T-cell (primary cell): ENCODE measurements at regions not wholly inside any gene's neighbourhood (a gene's known extent, or its start where the extent isn't known, plus 50 kb on each side); places are given as distances from the start of the nearest gene placed in this dataset.

Experiments
- ATAC-seq, 4 experiments: fragments of 200-7000 bp in 3 of 4; fragments of 150-1000 bp in 1 of 4; cut with Tn5 transposase; replicated peaks in 1 of 4; 1 replicate in 3 of 4; 2 replicates in 1 of 4; pipeline ENCODE4 v1.10.0; 2021; ENCODE audit warnings: moderate library complexity in 3 of 4, mild to moderate bottlenecking in 2 of 4, moderate number of reproducible peaks in 1 of 4
- CTCF ChIA-PET, 2 donors: fragments of 300-600 bp; sonication (Branson Sonifier 250); formaldehyde crosslinking; loops; one replicate each; lab custom pipeline; 2022; ENCODE audit warnings: antibody characterized with exemption in 2 of 2; lab: Charles Lee
- POLR2A ChIA-PET, 2 donors: fragments of 300-600 bp; sonication (Branson Sonifier 250); formaldehyde crosslinking; loops; one replicate each; lab custom pipeline; 2022; ENCODE audit warnings: antibody characterized with exemption in 2 of 2; lab: Charles Lee
- DNase-seq, 35 experiments: peaks; one replicate each; pipeline versions ENCODE4 v3.0.0 to v3.0.0-alpha.2; 2013 to 2023
- H3K27ac ChIP-seq: one replicate; pipeline ENCODE4 v1.5.1; 2013; ENCODE audit warnings: low read length
- H3K27me3 ChIP-seq, 2 experiments: replicated peaks in 1 of 2; 1 replicate in 1 of 2; 2 replicates in 1 of 2; pipeline versions ENCODE4 v1.6.1 to v1.7.0; 2013; ENCODE audit warnings: low read length in 1 of 2, mixed read lengths in 1 of 2; ENCODE audit not compliant: control insufficient read depth in 2 of 2, insufficient read depth in 2 of 2; ENCODE audit errors: extremely low read depth in 1 of 2
- H3K36me3 ChIP-seq, 2 donors: 1 replicate in 1 of 2; 2 replicates in 1 of 2; pipeline versions ENCODE4 v1.6.1 to v1.7.0; 2013; ENCODE audit warnings: low read length in 1 of 2; ENCODE audit not compliant: control insufficient read depth in 2 of 2, insufficient read depth in 1 of 2; ENCODE audit errors: extremely low read depth in 1 of 2
- H3K4me1 ChIP-seq, 2 experiments: 1 replicate in 1 of 2; 2 replicates in 1 of 2; pipeline versions ENCODE4 v1.6.1 to v1.7.0; 2013; ENCODE audit warnings: low read length in 2 of 2, mixed read lengths in 1 of 2; ENCODE audit not compliant: insufficient read depth in 2 of 2, control insufficient read depth in 1 of 2; ENCODE audit errors: extremely low read depth in 1 of 2
- H3K4me3 ChIP-seq, 2 donors: 1 replicate in 1 of 2; 2 replicates in 1 of 2; pipeline versions ENCODE4 v1.5.1 to v1.7.0; 2013; ENCODE audit warnings: mild to moderate bottlenecking in 2 of 2, low read length in 1 of 2, moderate library complexity in 1 of 2; ENCODE audit not compliant: control insufficient read depth in 1 of 2; ENCODE audit errors: extremely low read depth in 1 of 2
- H3K9me3 ChIP-seq: 2 replicates; pipeline ENCODE4 v1.7.0; 2013
- H3K27ac Mint-ChIP-seq, 2 donors: one replicate each; pipeline ENCODE4 v1.8.0; 2020 to 2021; ENCODE audit warnings: mild to moderate bottlenecking in 2 of 2, mixed read lengths in 2 of 2
- H3K27me3 Mint-ChIP-seq, 2 donors: one replicate each; pipeline ENCODE4 v1.8.0; 2021 to 2022; ENCODE audit warnings: mixed read lengths in 2 of 2
- H3K36me3 Mint-ChIP-seq: one replicate; pipeline ENCODE4 v1.8.0; 2021; ENCODE audit warnings: mixed read lengths
- H3K4me1 Mint-ChIP-seq, 3 donors: one replicate each; pipeline ENCODE4 v1.8.0; 2020 to 2022; ENCODE audit warnings: mixed read lengths in 3 of 3, mild to moderate bottlenecking in 1 of 3
- H3K4me3 Mint-ChIP-seq, 3 donors: one replicate each; pipeline ENCODE4 v1.8.0; 2020 to 2022; ENCODE audit warnings: mild to moderate bottlenecking in 3 of 3, mixed read lengths in 3 of 3, moderate library complexity in 3 of 3
- H3K9me3 Mint-ChIP-seq, 3 donors: one replicate each; pipeline ENCODE4 v1.8.0; 2020 to 2022; ENCODE audit warnings: mixed read lengths in 3 of 3
- WGBS: methylation state at CpG from one replicate; pipeline ENCODE4 v1.1.5; 2013; ENCODE audit warnings: missing lambda C conversion rate; ENCODE audit not compliant: insufficient coverage; 5-methylcytosine and 5-hydroxymethylcytosine counted together

DNA sequence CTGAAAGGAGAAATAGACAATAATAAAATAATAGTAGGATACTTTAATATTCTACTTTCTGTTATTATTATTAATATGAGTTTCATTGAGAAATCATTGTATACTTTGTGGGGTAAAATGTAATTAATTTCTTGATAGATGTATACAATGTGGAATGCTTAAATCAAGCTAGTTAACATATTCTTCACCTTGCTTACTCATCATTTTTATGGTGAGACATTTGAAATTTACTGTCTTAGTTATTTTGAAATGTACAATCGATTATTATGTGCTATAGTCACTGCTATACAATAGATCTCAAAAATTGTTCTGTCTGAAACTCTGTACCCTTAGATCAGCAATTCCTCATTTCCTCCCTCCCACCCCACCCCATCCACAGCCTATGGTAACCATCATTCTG is 720.3 kb downstream of the RNF144B start:
- Histone ChIP-seq H3K27me3 (no peaks in the 10 kb centered on the region), H3K4me3 (no peak overlapping the region), H3K36me3 (no peaks in the 10 kb centered on the region), H3K27ac (no peak overlapping the region), H3K4me1 (no peaks in the 10 kb centered on the region), H3K9me3 (no peaks in the 10 kb centered on the region)
- DNase-seq (no peak), ATAC-seq (no peak)
- H3K27me3 Mint-ChIP-seq = no peaks in the 10 kb centered on the region
- ChIA-PET CTCF (no interaction called here), POLR2A (no interaction called here)
- no CpG with 5 or more reads among the region's 1 CpG for WGBS
- H3K27ac Mint-ChIP-seq = no peak overlapping the region
- H3K9me3 Mint-ChIP-seq = peaks cover 19 to 35% (median 29%) of the 10 kb centered on the region in 3 donors
- no peak overlapping the region for H3K4me3 Mint-ChIP-seq
- no peaks in the 10 kb centered on the region for H3K36me3 Mint-ChIP-seq
- no peaks in the 10 kb centered on the region for H3K4me1 Mint-ChIP-seq

DNA sequence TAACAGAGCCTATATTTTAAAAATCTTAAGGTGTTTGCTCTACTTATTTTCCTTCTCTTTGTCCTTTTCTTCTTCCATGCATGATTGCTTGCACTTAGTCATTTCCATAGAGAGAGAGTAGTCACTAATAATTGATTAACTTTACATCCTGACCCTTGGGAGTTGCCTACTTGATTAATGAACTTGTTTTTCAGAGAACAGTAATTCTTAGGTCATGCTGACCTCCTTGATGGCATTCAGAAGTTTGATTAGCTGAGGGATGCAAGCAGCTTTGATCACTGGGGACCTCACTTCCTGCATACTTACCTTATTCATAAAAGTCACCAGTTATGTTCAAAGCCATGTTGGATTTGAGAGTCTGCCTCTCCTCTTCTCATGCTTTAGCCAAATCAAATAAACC is 715.6 kb upstream of the ID4 start:
- H3K4me1 Mint-ChIP-seq = no peaks in the 10 kb centered on the region
- H3K27ac Mint-ChIP-seq = no peak overlapping the region
- ChIA-PET CTCF (no interaction called here), POLR2A (no interaction called here)
- Histone ChIP-seq H3K4me3 (no peak overlapping the region), H3K27ac (no peak overlapping the region), H3K36me3 (no peaks in the 10 kb centered on the region), H3K27me3 (no peaks in the 10 kb centered on the region), H3K4me1 (no peaks in the 10 kb centered on the region), H3K9me3 (no peaks in the 10 kb centered on the region)
- H3K27me3 Mint-ChIP-seq = no peaks in the 10 kb centered on the region
- no peaks in the 10 kb centered on the region for H3K36me3 Mint-ChIP-seq
- ATAC-seq = no peak
- no peak overlapping the region for H3K4me3 Mint-ChIP-seq
- DNase-seq = no peak
- H3K9me3 Mint-ChIP-seq = peaks cover 3 to 21% (median 16%) of the 10 kb centered on the region in 3 donors

DNA sequence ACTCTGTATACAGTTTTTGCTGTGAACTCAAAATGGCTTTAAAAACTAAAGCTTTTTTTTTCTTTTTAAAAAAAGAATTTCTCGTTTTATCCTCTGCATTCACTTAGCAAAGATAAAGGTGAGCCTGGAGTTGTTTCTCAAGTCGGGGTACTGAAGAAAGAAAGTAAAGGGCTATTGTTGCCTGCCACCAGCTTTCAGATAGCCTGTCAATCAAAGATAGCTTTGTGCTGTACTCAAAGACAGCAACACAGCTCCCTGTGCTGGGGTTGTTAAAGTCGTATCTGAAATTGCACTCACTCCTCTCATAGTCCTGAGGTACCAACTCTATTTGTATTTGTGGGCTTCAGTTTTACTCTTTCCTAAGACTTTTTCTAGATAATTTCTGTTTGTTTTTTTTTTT is 710.1 kb upstream of the ID4 start:
- no CpG with 5 or more reads among the region's 3 CpGs for WGBS
- Histone ChIP-seq H3K4me3 (no peak overlapping the region), H3K36me3 (no peaks in the 10 kb centered on the region), H3K27ac (no peak overlapping the region), H3K4me1 (no peaks in the 10 kb centered on the region), H3K9me3 (no peaks in the 10 kb centered on the region), H3K27me3 (no peaks in the 10 kb centered on the region)
- Mint-ChIP-seq H3K27ac (no peak overlapping the region), H3K4me1 (no peaks in the 10 kb centered on the region), H3K4me3 (no peak overlapping the region), H3K36me3 (no peaks in the 10 kb centered on the region), H3K9me3 (peaks cover 0 to 23% (median 11%) of the 10 kb centered on the region in 3 donors), H3K27me3 (no peaks in the 10 kb centered on the region)
- DNase-seq (no peak), ATAC-seq (no peak)
- CTCF ChIA-PET = no interaction called here
- POLR2A ChIA-PET = no interaction called here

DNA sequence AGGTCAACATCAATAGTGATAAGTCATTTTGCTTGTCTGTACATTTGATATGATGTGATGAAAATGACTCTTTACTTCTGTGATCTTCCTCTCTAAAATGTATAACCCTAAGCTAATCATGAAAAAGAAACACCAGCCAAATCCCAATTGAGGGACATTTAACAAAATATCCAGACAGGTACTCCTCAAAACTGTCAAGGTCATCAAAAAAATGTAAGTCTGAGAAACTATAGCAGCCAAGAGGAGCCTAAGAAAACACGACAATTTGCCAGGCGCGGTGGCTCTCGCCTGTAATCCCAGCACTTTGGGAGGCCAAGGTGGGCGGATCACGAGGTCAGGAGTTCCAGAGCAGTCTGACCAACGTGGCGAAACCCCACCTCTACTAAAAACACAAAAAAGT is 708.5 kb upstream of the ID4 start:
- no peaks in the 10 kb centered on the region for H3K36me3 Mint-ChIP-seq
- Histone ChIP-seq H3K27ac (no peak overlapping the region), H3K36me3 (no peaks in the 10 kb centered on the region), H3K9me3 (no peaks in the 10 kb centered on the region), H3K4me3 (no peak overlapping the region), H3K4me1 (no peaks in the 10 kb centered on the region), H3K27me3 (no peaks in the 10 kb centered on the region)
- H3K4me1 Mint-ChIP-seq = no peaks in the 10 kb centered on the region
- no peaks in the 10 kb centered on the region for H3K27me3 Mint-ChIP-seq
- CTCF ChIA-PET = interaction anchor here in 1 of 2 donors (0.6 kb wide), 1 partner anchor 21 kb away, joined by 5 read pairs; no protein-coding TSS in a partner anchor
- no peak for ATAC-seq
- POLR2A ChIA-PET = no interaction called here
- no peak for DNase-seq
- H3K27ac Mint-ChIP-seq = no peak overlapping the region
- WGBS = 87% methylated on average over 6 of the region's 8 CpGs
- no peak overlapping the region for H3K4me3 Mint-ChIP-seq
- peaks cover 0 to 26% (median 7%) of the 10 kb centered on the region in 3 donors for H3K9me3 Mint-ChIP-seq

DNA sequence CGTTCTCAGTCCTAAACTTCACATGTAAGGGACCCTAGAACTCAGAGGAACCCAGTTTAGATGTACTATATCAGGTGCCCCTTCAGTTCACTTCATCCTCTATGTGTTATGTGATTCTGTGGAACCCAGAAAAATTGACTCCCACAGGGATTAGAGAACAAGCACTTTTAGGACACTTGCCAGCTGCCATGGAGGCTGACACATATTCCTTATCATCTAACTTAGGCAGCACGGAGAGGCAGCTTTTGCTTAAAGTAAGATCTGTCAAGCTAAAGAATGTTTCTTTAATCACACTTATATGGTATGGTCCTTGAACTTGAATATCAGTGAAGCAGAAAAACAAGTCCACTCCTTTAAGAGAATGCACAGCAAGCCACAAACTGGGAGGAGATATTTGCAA is 701.5 kb upstream of the ID4 start:
- no peak overlapping the region for H3K27ac Mint-ChIP-seq
- no peak overlapping the region for H3K4me3 Mint-ChIP-seq
- ChIA-PET POLR2A (no interaction called here), CTCF (no interaction called here)
- Histone ChIP-seq H3K4me1 (no peaks in the 10 kb centered on the region), H3K9me3 (no peaks in the 10 kb centered on the region), H3K27ac (no peak overlapping the region), H3K27me3 (no peaks in the 10 kb centered on the region), H3K4me3 (no peak overlapping the region), H3K36me3 (no peaks in the 10 kb centered on the region)
- DNase-seq = no peak
- WGBS = no CpG with 5 or more reads among the region's 2 CpGs
- no peaks in the 10 kb centered on the region for H3K27me3 Mint-ChIP-seq
- H3K4me1 Mint-ChIP-seq = no peaks in the 10 kb centered on the region
- no peak for ATAC-seq
- peaks cover 2 to 23% (median 15%) of the 10 kb centered on the region in 3 donors for H3K9me3 Mint-ChIP-seq
- no peaks in the 10 kb centered on the region for H3K36me3 Mint-ChIP-seq

DNA sequence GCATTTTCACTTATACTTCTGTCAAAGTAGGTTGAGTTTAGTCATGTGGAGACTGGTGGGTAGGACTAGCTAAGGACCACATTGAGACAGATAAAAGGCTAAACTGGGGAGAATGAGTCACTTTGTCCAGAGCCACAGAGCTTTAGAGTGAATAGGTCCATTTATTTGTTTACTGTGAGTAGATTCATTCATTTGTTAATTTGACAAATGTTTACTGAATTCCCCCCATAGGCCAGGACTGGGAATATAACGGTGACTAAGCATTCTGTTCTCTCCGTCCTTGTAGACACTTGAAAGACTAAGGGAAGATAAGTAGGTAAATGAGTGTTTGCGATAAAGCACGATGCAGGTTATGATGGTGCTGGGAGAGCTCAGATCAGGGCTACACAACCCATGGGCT is 699.7 kb upstream of the ID4 start:
- ChIA-PET CTCF (no interaction called here), POLR2A (no interaction called here)
- peaks cover 2 to 23% (median 15%) of the 10 kb centered on the region in 3 donors for H3K9me3 Mint-ChIP-seq
- H3K4me3 Mint-ChIP-seq = no peak overlapping the region
- no peaks in the 10 kb centered on the region for H3K4me1 Mint-ChIP-seq
- H3K27me3 Mint-ChIP-seq = no peaks in the 10 kb centered on the region
- no peaks in the 10 kb centered on the region for H3K36me3 Mint-ChIP-seq
- no peak for ATAC-seq
- H3K27me3 ChIP-seq = no peaks in the 10 kb centered on the region
- no peak for DNase-seq
- H3K27ac Mint-ChIP-seq = no peak overlapping the region
- H3K4me3 ChIP-seq = no peak overlapping the region
- no peaks in the 10 kb centered on the region for H3K9me3 ChIP-seq
- H3K36me3 ChIP-seq = no peaks in the 10 kb centered on the region
- H3K27ac ChIP-seq = no peak overlapping the region
- 87% methylated on average over 3 of the region's 4 CpGs for WGBS
- no peaks in the 10 kb centered on the region for H3K4me1 ChIP-seq

DNA sequence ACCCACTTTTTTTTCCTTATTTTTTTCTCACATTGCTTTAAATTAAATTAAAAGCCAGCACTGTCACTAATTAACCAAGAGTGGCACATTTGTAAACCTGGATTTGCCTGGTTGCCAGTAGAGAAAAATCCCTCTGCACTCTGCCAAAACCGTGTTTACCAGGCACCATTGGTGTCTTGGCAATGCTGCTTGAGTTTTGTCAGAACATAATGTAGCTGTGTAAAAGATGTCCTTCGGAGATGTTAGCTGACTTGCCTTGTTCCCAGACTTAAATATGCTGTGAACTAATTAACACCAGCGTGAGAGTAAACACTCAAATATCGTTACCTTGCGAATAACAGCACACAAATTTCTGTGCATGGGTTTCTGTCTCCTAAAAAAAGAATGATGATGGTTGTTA is 694.9 kb upstream of the ID4 start:
- Mint-ChIP-seq H3K9me3 (peaks cover 3 to 23% (median 3%) of the 10 kb centered on the region in 3 donors), H3K4me3 (no peak overlapping the region), H3K27me3 (no peaks in the 10 kb centered on the region), H3K27ac (no peak overlapping the region), H3K36me3 (no peaks in the 10 kb centered on the region), H3K4me1 (no peaks in the 10 kb centered on the region)
- no peaks in the 10 kb centered on the region for H3K27me3 ChIP-seq
- H3K4me3 ChIP-seq = no peak overlapping the region
- H3K36me3 ChIP-seq = no peaks in the 10 kb centered on the region
- ChIA-PET CTCF (no interaction called here), POLR2A (no interaction called here)
- no peaks in the 10 kb centered on the region for H3K4me1 ChIP-seq
- no peak for ATAC-seq
- no peaks in the 10 kb centered on the region for H3K9me3 ChIP-seq
- H3K27ac ChIP-seq = no peak overlapping the region
- no peak for DNase-seq
- no CpG with 5 or more reads among the region's 5 CpGs for WGBS
